ENCODE measurements at regions not wholly inside any gene's neighbourhood (a gene's known extent, or its start where the extent isn't known, plus 50 kb on each side); places are given as distances from the start of the nearest gene placed in this dataset.

DNA sequence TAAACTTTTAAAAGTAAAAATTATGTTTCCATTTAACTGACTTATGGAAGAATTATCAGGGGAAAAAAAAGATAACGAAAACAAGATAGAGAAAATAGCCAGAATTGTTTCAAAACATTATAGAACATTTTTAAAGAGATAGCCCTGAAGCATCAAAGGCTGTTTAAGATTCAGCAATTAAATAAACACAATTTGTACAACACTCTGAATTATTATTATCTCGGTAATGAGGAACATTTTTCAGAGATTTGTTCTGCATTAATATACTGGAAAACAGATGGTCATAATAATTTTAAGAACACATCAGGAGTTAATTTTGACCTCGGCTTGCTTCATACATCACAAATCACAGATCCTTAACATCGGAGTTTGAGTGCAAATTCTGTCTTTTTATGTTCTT lies 643.8 kb downstream of the SORCS1 start:
- TF ChIP-seq SMAD4 (CRISPR knock-in tag; IDR thresholded peaks at IDR 0.05) = no peak
- TF ChIP-seq, protein P1, sequence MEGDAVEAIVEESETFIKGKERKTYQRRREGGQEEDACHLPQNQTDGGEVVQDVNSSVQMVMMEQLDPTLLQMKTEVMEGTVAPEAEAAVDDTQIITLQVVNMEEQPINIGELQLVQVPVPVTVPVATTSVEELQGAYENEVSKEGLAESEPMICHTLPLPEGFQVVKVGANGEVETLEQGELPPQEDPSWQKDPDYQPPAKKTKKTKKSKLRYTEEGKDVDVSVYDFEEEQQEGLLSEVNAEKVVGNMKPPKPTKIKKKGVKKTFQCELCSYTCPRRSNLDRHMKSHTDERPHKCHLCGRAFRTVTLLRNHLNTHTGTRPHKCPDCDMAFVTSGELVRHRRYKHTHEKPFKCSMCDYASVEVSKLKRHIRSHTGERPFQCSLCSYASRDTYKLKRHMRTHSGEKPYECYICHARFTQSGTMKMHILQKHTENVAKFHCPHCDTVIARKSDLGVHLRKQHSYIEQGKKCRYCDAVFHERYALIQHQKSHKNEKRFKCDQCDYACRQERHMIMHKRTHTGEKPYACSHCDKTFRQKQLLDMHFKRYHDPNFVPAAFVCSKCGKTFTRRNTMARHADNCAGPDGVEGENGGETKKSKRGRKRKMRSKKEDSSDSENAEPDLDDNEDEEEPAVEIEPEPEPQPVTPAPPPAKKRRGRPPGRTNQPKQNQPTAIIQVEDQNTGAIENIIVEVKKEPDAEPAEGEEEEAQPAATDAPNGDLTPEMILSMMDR (IDR thresholded peaks at IDR 0.05) = no peak
- TF ChIP-seq JUN (CRISPR knock-in tag; IDR thresholded peaks at IDR 0.05) = no peak
- TF ChIP-seq, protein P2, sequence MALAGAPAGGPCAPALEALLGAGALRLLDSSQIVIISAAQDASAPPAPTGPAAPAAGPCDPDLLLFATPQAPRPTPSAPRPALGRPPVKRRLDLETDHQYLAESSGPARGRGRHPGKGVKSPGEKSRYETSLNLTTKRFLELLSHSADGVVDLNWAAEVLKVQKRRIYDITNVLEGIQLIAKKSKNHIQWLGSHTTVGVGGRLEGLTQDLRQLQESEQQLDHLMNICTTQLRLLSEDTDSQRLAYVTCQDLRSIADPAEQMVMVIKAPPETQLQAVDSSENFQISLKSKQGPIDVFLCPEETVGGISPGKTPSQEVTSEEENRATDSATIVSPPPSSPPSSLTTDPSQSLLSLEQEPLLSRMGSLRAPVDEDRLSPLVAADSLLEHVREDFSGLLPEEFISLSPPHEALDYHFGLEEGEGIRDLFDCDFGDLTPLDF (CRISPR knock-in tag; IDR thresholded peaks at IDR 0.05) = no peak
- TF ChIP-seq GABPB1 (CRISPR knock-in tag; IDR thresholded peaks at IDR 0.05) = no peak
- no peak for TF ChIP-seq NFE2L1 (CRISPR knock-in tag; IDR thresholded peaks at IDR 0.05)
- TF ChIP-seq, protein P3, sequence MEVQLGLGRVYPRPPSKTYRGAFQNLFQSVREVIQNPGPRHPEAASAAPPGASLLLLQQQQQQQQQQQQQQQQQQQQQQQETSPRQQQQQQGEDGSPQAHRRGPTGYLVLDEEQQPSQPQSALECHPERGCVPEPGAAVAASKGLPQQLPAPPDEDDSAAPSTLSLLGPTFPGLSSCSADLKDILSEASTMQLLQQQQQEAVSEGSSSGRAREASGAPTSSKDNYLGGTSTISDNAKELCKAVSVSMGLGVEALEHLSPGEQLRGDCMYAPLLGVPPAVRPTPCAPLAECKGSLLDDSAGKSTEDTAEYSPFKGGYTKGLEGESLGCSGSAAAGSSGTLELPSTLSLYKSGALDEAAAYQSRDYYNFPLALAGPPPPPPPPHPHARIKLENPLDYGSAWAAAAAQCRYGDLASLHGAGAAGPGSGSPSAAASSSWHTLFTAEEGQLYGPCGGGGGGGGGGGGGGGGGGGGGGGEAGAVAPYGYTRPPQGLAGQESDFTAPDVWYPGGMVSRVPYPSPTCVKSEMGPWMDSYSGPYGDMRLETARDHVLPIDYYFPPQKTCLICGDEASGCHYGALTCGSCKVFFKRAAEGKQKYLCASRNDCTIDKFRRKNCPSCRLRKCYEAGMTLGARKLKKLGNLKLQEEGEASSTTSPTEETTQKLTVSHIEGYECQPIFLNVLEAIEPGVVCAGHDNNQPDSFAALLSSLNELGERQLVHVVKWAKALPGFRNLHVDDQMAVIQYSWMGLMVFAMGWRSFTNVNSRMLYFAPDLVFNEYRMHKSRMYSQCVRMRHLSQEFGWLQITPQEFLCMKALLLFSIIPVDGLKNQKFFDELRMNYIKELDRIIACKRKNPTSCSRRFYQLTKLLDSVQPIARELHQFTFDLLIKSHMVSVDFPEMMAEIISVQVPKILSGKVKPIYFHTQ (CRISPR knock-in tag; IDR thresholded peaks at IDR 0.05) = no peak
- TF ChIP-seq FOXP1 (CRISPR knock-in tag; IDR thresholded peaks at IDR 0.05; ENCODE audit: borderline replicate concordance) = no peak
- TF ChIP-seq SP1 (CRISPR knock-in tag; conservative IDR thresholded peaks at IDR 0.05) = no peak
- TF ChIP-seq, protein P4, sequence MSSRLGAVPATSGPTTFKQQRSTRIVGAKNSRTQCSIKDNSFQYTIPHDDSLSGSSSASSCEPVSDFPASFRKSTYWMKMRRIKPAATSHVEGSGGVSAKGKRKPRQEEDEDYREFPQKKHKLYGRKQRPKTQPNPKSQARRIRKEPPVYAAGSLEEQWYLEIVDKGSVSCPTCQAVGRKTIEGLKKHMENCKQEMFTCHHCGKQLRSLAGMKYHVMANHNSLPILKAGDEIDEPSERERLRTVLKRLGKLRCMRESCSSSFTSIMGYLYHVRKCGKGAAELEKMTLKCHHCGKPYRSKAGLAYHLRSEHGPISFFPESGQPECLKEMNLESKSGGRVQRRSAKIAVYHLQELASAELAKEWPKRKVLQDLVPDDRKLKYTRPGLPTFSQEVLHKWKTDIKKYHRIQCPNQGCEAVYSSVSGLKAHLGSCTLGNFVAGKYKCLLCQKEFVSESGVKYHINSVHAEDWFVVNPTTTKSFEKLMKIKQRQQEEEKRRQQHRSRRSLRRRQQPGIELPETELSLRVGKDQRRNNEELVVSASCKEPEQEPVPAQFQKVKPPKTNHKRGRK (CRISPR knock-in tag; IDR thresholded peaks at IDR 0.05; ENCODE audit: borderline replicate concordance) = no peak
- TF ChIP-seq ZNF232 (CRISPR knock-in tag; IDR thresholded peaks at IDR 0.05) = no peak
- no peak for TF ChIP-seq TCF7 (CRISPR knock-in tag; IDR thresholded peaks at IDR 0.05; ENCODE audit: low read depth)
- TF ChIP-seq ZNF121 (CRISPR knock-in tag; IDR thresholded peaks at IDR 0.05) = no peak
- TF ChIP-seq, protein P5, sequence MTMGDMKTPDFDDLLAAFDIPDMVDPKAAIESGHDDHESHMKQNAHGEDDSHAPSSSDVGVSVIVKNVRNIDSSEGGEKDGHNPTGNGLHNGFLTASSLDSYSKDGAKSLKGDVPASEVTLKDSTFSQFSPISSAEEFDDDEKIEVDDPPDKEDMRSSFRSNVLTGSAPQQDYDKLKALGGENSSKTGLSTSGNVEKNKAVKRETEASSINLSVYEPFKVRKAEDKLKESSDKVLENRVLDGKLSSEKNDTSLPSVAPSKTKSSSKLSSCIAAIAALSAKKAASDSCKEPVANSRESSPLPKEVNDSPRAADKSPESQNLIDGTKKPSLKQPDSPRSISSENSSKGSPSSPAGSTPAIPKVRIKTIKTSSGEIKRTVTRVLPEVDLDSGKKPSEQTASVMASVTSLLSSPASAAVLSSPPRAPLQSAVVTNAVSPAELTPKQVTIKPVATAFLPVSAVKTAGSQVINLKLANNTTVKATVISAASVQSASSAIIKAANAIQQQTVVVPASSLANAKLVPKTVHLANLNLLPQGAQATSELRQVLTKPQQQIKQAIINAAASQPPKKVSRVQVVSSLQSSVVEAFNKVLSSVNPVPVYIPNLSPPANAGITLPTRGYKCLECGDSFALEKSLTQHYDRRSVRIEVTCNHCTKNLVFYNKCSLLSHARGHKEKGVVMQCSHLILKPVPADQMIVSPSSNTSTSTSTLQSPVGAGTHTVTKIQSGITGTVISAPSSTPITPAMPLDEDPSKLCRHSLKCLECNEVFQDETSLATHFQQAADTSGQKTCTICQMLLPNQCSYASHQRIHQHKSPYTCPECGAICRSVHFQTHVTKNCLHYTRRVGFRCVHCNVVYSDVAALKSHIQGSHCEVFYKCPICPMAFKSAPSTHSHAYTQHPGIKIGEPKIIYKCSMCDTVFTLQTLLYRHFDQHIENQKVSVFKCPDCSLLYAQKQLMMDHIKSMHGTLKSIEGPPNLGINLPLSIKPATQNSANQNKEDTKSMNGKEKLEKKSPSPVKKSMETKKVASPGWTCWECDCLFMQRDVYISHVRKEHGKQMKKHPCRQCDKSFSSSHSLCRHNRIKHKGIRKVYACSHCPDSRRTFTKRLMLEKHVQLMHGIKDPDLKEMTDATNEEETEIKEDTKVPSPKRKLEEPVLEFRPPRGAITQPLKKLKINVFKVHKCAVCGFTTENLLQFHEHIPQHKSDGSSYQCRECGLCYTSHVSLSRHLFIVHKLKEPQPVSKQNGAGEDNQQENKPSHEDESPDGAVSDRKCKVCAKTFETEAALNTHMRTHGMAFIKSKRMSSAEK (CRISPR knock-in tag; IDR thresholded peaks at IDR 0.05; ENCODE audit: borderline replicate concordance) = no peak
